ENCODE measurements at regions not wholly inside any gene's neighbourhood (a gene's known extent, or its start where the extent isn't known, plus 50 kb on each side); places are given as distances from the start of the nearest gene placed in this dataset.

DNA sequence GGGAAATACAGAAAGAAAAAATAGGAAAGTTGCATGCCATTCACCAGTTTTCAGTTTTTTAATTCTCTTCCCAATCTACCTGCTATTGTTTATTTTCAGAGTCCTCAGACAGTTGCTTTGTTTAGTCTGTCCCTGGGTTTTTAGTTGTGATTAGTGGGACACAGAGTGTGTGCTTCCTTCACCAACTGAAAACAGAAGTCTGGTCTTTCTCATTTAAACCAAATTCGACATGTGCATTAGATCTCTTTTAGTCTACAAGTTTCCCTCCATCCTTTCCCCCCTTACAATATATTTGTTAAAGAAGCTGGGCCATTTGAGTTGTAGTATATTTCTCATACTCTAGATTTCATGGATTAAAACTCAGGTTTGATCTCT, 58.7 kb upstream of the STMND1 start:
- TF ChIP-seq GATA2 (IDR thresholded peaks at IDR 0.05; ENCODE audit: low read depth, low read length) (no peak), GATA3 (IDR thresholded peaks at IDR 0.05; ENCODE audit: low read depth, low read length) (no peak)
